HCT116 (cell line): ENCODE measurements at regions not wholly inside any gene's neighbourhood (a gene's known extent, or its start where the extent isn't known, plus 50 kb on each side); places are given as distances from the start of the nearest gene placed in this dataset.

ENCODE experiments used
- ATAC-seq: fragments of 200-7000 bp; cut with Tn5 transposase; 2 replicates; pipeline ENCODE4 v1.9.1; 2020; ENCODE audit warnings: mild to moderate bottlenecking, moderate library complexity
- BruUV-seq: library from RNA; stranded (reverse); fragments of 400-500 nt; replicated peaks from 2 replicates; lab custom pipeline; 2021; lab: Mats Ljungman, UMichigan
- CTCF ChIA-PET: fragments of 300-600 bp; sonication (Branson Sonifier 250); formaldehyde crosslinking; loops from one replicate; lab custom pipeline; 2021; ENCODE audit warnings: antibody characterized with exemption; lab: Charles Lee
- POLR2A ChIA-PET: fragments of 300-600, 350-600 bp; sonication (Branson Sonifier 250); formaldehyde crosslinking; loops from one replicate; lab custom pipeline; 2021; ENCODE audit warnings: antibody characterized with exemption; lab: Charles Lee
- RAD21 ChIA-PET, 2 experiments: fragments of 300-600 bp; sonication (Branson Sonifier 250); formaldehyde crosslinking; loops; one replicate each; lab custom pipeline; 2023; ENCODE audit warnings: low total read pairs in 2 of 2; ENCODE audit not compliant: uncharacterized antibody in 2 of 2, unreplicated experiment in 2 of 2, low non-redundant PET in 1 of 2; lab: Charles Lee
- DNase-seq: peaks from one replicate; pipeline ENCODE4 v3.0.0-alpha.2; 2010; ENCODE audit warnings: low read depth, low spot score
- H2AFZ ChIP-seq: fragments of 200-600 bp; shearing (Covaris generic), sonication (generic); 2 replicates; pipeline ENCODE4 v1.6.1; 2017; ENCODE audit warnings: low read depth, mixed run types, mixed read lengths, antibody characterized with exemption, low read length; ENCODE audit not compliant: poor library complexity, severe bottlenecking
- H3K27ac ChIP-seq: 2 replicates; pipeline ENCODE4 v1.5.1; 2012; ENCODE audit warnings: low read depth, low read length
- H3K27me3 ChIP-seq: fragments of 200-600 bp; sonication (generic); 2 replicates; pipeline ENCODE4 v1.6.1; 2016; ENCODE audit warnings: mixed run types, low read length, mixed read lengths; ENCODE audit not compliant: insufficient read depth
- H3K36me3 ChIP-seq, 2 experiments: fragments of 200-500 bp in 1 of 2; fragments of 200-600 bp in 1 of 2; sonication (Bioruptor generic) in 1 of 2; sonication (generic) in 1 of 2; 2 replicates each; pipeline versions ENCODE4 v1.5.1 to v1.6.1; 2014 to 2016; ENCODE audit warnings: low read length in 2 of 2, inconsistent platforms in 1 of 2, mixed read lengths in 1 of 2, mixed run types in 1 of 2; ENCODE audit not compliant: insufficient read depth in 2 of 2, control insufficient read depth in 1 of 2
- H3K4me1 ChIP-seq, 2 experiments: fragments of 200-600 bp in 1 of 2; sonication (generic) in 1 of 2; 2 replicates each; pipeline versions ENCODE4 v1.5.1 to v1.6.1; 2012 to 2017; ENCODE audit warnings: low read length in 2 of 2, inconsistent platforms in 1 of 2, mild to moderate bottlenecking in 1 of 2, mixed read lengths in 1 of 2, mixed run types in 1 of 2, moderate library complexity in 1 of 2; ENCODE audit not compliant: insufficient read depth in 2 of 2, control insufficient read depth in 1 of 2
- H3K4me2 ChIP-seq: fragments of 200-600 bp; sonication (generic); 2 replicates; pipeline ENCODE4 v1.6.1; 2017; ENCODE audit warnings: mixed run types, low read length, mixed read lengths
- H3K4me3 ChIP-seq, 2 experiments: fragments of 200-600 bp in 1 of 2; sonication (generic) in 1 of 2; replicated peaks in 1 of 2; 2 replicates each; pipeline ENCODE4 v1.5.1; 2011 to 2016; ENCODE audit warnings: low read length in 2 of 2, control low read depth in 1 of 2, low read depth in 1 of 2, mild to moderate bottlenecking in 1 of 2, mixed read lengths in 1 of 2, mixed run types in 1 of 2
- H3K79me2 ChIP-seq: fragments of 200-600 bp; sonication (generic); 2 replicates; pipeline ENCODE4 v1.6.1; 2017; ENCODE audit warnings: mild to moderate bottlenecking, mixed run types, low read length, moderate library complexity, mixed read lengths; ENCODE audit not compliant: insufficient read depth
- H3K9ac ChIP-seq: fragments of 200-600 bp; sonication (generic); 2 replicates; pipeline ENCODE4 v1.6.1; 2016; ENCODE audit warnings: low read length, mixed read lengths
- H3K9me2 ChIP-seq: fragments of 200-600 bp; sonication (generic), shearing (Covaris generic); 2 replicates; pipeline ENCODE4 v1.6.1; 2017; ENCODE audit warnings: mixed run types, mild to moderate bottlenecking, moderate library complexity; ENCODE audit not compliant: insufficient read depth
- H3K9me3 ChIP-seq, 2 experiments: fragments of 200-500 bp in 1 of 2; fragments of 200-600 bp in 1 of 2; sonication (Bioruptor generic) in 1 of 2; sonication (generic) in 1 of 2; 2 replicates each; pipeline ENCODE4 v1.6.1; 2014 to 2017; ENCODE audit warnings: low read length in 2 of 2, mixed read lengths in 2 of 2, inconsistent platforms in 1 of 2, low read depth in 1 of 2, mild to moderate bottlenecking in 1 of 2, mixed run types in 1 of 2, moderate library complexity in 1 of 2; ENCODE audit not compliant: control insufficient read depth in 1 of 2, insufficient read depth in 1 of 2
- H4K20me1 ChIP-seq: fragments of 200-600 bp; sonication (generic), shearing (Covaris generic); 2 replicates; pipeline ENCODE4 v1.6.1; 2017; ENCODE audit warnings: mixed run types, mild to moderate bottlenecking, moderate library complexity; ENCODE audit not compliant: insufficient read depth
- ATF3 ChIP-seq: IDR thresholded peaks from 2 replicates; pipeline ENCODE4 v1.6.1; 2012
- CBX3 ChIP-seq: IDR thresholded peaks from 2 replicates; pipeline ENCODE4 v1.6.1; 2012; ENCODE audit warnings: low read depth
- CEBPB ChIP-seq: IDR thresholded peaks from 2 replicates; pipeline ENCODE4 v1.6.1; 2012; ENCODE audit warnings: low read depth
- EGR1 ChIP-seq: IDR thresholded peaks from 2 replicates; pipeline ENCODE4 v1.6.1; 2012; ENCODE audit warnings: low read depth
- EZH2 ChIP-seq: fragments of 200-600 bp; sonication (generic); IDR thresholded peaks from 2 replicates; pipeline ENCODE4 v1.6.1; 2017; ENCODE audit warnings: antibody characterized with exemption, mixed run types
- FOSL1 ChIP-seq: IDR thresholded peaks from 2 replicates; pipeline ENCODE4 v1.6.1; 2012; ENCODE audit warnings: low read depth
- POLR2AphosphoS5 ChIP-seq: IDR thresholded peaks from 2 replicates; pipeline ENCODE4 v1.6.1; 2011; ENCODE audit warnings: mild to moderate bottlenecking, low read depth, low read length, moderate library complexity
- RAD21 ChIP-seq: IDR thresholded peaks from 2 replicates; pipeline ENCODE4 v1.6.1; 2012; ENCODE audit warnings: low read depth, mild to moderate bottlenecking
- REST ChIP-seq: IDR thresholded peaks from 2 replicates; pipeline ENCODE4 v1.6.1; 2012; ENCODE audit warnings: low read depth
- SIN3A ChIP-seq: IDR thresholded peaks from 2 replicates; pipeline ENCODE4 v1.6.1; 2012; ENCODE audit warnings: low read depth
- SP1 ChIP-seq: IDR thresholded peaks from 2 replicates; pipeline ENCODE4 v1.6.1; 2012; ENCODE audit warnings: low read depth
- TCF7L2 ChIP-seq: IDR thresholded peaks from 2 replicates; pipeline ENCODE4 v1.7.0; 2011; ENCODE audit warnings: borderline replicate concordance, inconsistent platforms; ENCODE audit not compliant: insufficient read depth, insufficient read length; ENCODE audit errors: extremely low read depth
- YY1 ChIP-seq: IDR thresholded peaks from 2 replicates; pipeline ENCODE4 v1.6.1; 2011; ENCODE audit warnings: low read length, low read depth, moderate library complexity, mild to moderate bottlenecking; ENCODE audit not compliant: insufficient replicate concordance; ENCODE audit errors: extremely low read depth
- ZFX ChIP-seq: fragments of 450-650 bp; IDR thresholded peaks from 2 replicates; pipeline ENCODE4 v1.6.1; 2017
- ZNF274 ChIP-seq: fragments of 200-500 bp; sonication (Bioruptor generic); IDR thresholded peaks from 2 replicates; pipeline ENCODE4 v1.6.1; 2014; ENCODE audit warnings: mild to moderate bottlenecking, low read depth, low read length, inconsistent platforms
- intact Hi-C: fragments of 100-400 bp; cut with micrococcal nuclease; formaldehyde crosslinking; loops from 2 replicates; pipeline ENCODE4 v1.10.0; 2022
- TF ChIP-seq, protein P1 (sequence below): IDR thresholded peaks from 2 replicates; pipeline ENCODE4 v1.6.1; 2011; ENCODE audit warnings: mild to moderate bottlenecking, low read length, moderate library complexity; ENCODE audit not compliant: insufficient replicate concordance; ENCODE audit errors: extremely low read depth

- TF ChIP-seq REST (no peak), RAD21 (no peak), ZNF274 (no peak)
- TF ChIP-seq, protein P1, sequence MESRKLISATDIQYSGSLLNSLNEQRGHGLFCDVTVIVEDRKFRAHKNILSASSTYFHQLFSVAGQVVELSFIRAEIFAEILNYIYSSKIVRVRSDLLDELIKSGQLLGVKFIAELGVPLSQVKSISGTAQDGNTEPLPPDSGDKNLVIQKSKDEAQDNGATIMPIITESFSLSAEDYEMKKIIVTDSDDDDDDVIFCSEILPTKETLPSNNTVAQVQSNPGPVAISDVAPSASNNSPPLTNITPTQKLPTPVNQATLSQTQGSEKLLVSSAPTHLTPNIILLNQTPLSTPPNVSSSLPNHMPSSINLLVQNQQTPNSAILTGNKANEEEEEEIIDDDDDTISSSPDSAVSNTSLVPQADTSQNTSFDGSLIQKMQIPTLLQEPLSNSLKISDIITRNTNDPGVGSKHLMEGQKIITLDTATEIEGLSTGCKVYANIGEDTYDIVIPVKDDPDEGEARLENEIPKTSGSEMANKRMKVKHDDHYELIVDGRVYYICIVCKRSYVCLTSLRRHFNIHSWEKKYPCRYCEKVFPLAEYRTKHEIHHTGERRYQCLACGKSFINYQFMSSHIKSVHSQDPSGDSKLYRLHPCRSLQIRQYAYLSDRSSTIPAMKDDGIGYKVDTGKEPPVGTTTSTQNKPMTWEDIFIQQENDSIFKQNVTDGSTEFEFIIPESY: no peak
Measured at GRCh38 chr1:230003409-230003808, 63.6 kb upstream of the GALNT2 start (continued).

- Histone ChIP-seq H2AFZ (no peak overlapping the region), H3K27ac (no peak overlapping the region), H3K36me3 (no peaks in the 10 kb centered on the region), H3K79me2 (no peaks in the 10 kb centered on the region), H3K27me3 (peaks cover 12% of the 10 kb centered on the region; the same call in 1 of the 2 replicates), H4K20me1 (no peaks in the 10 kb centered on the region), H3K9me2 (no peaks in the 10 kb centered on the region), H3K4me3 (no peak overlapping the region), H3K9me3 (no peaks in the 10 kb centered on the region), H3K9ac (no peak overlapping the region), H3K4me2 (no peak overlapping the region), H3K4me1 (no peaks in the 10 kb centered on the region)
- RAD21 ChIA-PET: no interaction called here
- DNase-seq (no peak), ATAC-seq (no peak)
- BruUV-seq: no TSS peak
- POLR2A ChIA-PET: no interaction called here
- CTCF ChIA-PET: no interaction called here
- intact Hi-C loops: no loop called here
- TF ChIP-seq EGR1: no peak
- no peak for TF ChIP-seq EZH2
- TF ChIP-seq RAD21: no peak
- no peak for TF ChIP-seq TCF7L2
- TF ChIP-seq ATF3: no peak
- no peak for TF ChIP-seq CEBPB
- TF ChIP-seq ZNF274: no peak
- TF ChIP-seq YY1: no peak
- no peak for TF ChIP-seq POLR2AphosphoS5
- no peak for TF ChIP-seq SIN3A
- TF ChIP-seq, protein P1: no peak
- no peak for TF ChIP-seq ZFX
- TF ChIP-seq SP1: no peak
- TF ChIP-seq CBX3: no peak
- TF ChIP-seq FOSL1: no peak
Measured at GRCh38 chr1:230005040-230005439, 62.0 kb upstream of the GALNT2 start.
